ENCODE measurements at regions not wholly inside any gene's neighbourhood (a gene's known extent, or its start where the extent isn't known, plus 50 kb on each side); places are given as distances from the start of the nearest gene placed in this dataset.

GRCh38 chr10:3346851-3347250 lies 174.3 kb upstream of the PITRM1 start:
- TF ChIP-seq CTCF (conservative IDR thresholded peaks at IDR 0.05; ENCODE audit: low read depth, low read length): no peak
- TF ChIP-seq EZH2 (IDR thresholded peaks at IDR 0.05; ENCODE audit: borderline replicate concordance, low read depth, low read length, poor library complexity, severe bottlenecking): no peak

Measured in A673 (cell line).